CD4-positive, CD25-positive, alpha-beta regulatory T cell (primary cell): ENCODE measurements at regions not wholly inside any gene's neighbourhood (a gene's known extent, or its start where the extent isn't known, plus 50 kb on each side); places are given as distances from the start of the nearest gene placed in this dataset.

ENCODE experiments used
- ATAC-seq, 2 donors: fragments of 150-1000 bp; cut with Tn5 transposase; one replicate each; pipeline ENCODE4 v1.10.0; 2021; ENCODE audit warnings: low read depth in 2 of 2, moderate number of reproducible peaks in 2 of 2, moderate library complexity in 1 of 2
- DNase-seq, 3 donors: peaks; one replicate each; pipeline versions ENCODE4 v3.0.0 to v3.0.0-alpha.2; 2012 to 2022; ENCODE audit warnings: mixed read lengths in 1 of 3
- H3K27ac ChIP-seq: one replicate; pipeline ENCODE4 v1.7.0; 2013; ENCODE audit warnings: mild to moderate bottlenecking, low read length; ENCODE audit not compliant: insufficient read depth, poor library complexity, severe bottlenecking
- H3K27me3 ChIP-seq: one replicate; pipeline ENCODE4 v1.7.0; 2013; ENCODE audit warnings: low read length; ENCODE audit not compliant: control insufficient read depth, insufficient read depth
- H3K36me3 ChIP-seq: one replicate; pipeline ENCODE4 v1.7.0; 2013; ENCODE audit warnings: mild to moderate bottlenecking, low read length, moderate library complexity; ENCODE audit not compliant: control insufficient read depth, insufficient read depth
- H3K4me1 ChIP-seq: 2 replicates; pipeline ENCODE4 v1.7.0; 2013; ENCODE audit warnings: mild to moderate bottlenecking, low read length; ENCODE audit not compliant: insufficient read depth, control insufficient read depth, poor library complexity, severe bottlenecking
- H3K4me3 ChIP-seq: one replicate; pipeline ENCODE4 v1.7.0; 2013; ENCODE audit warnings: low read depth, mild to moderate bottlenecking, low read length, moderate library complexity
- H3K9me3 ChIP-seq, 2 experiments: 1 replicate in 1 of 2; 2 replicates in 1 of 2; pipeline ENCODE4 v1.7.0; 2013; ENCODE audit warnings: low read length in 2 of 2, mild to moderate bottlenecking in 1 of 2, moderate library complexity in 1 of 2; ENCODE audit not compliant: control insufficient read depth in 2 of 2
- H3K27ac Mint-ChIP-seq, 3 donors: one replicate each; pipeline ENCODE4 v1.8.0; 2020 to 2022; ENCODE audit warnings: mild to moderate bottlenecking in 3 of 3, mixed read lengths in 3 of 3, moderate library complexity in 2 of 3
- H3K27me3 Mint-ChIP-seq: one replicate; pipeline ENCODE4 v1.8.0; 2022; ENCODE audit warnings: mild to moderate bottlenecking, mixed read lengths
- H3K36me3 Mint-ChIP-seq: one replicate; pipeline ENCODE4 v1.8.0; 2020; ENCODE audit warnings: mixed read lengths
- H3K4me1 Mint-ChIP-seq, 4 donors: one replicate each; pipeline ENCODE4 v1.8.0; 2020 to 2022; ENCODE audit warnings: mixed read lengths in 4 of 4, mild to moderate bottlenecking in 1 of 4
- H3K4me3 Mint-ChIP-seq, 4 donors: one replicate each; pipeline ENCODE4 v1.8.0; 2020 to 2022; ENCODE audit warnings: mild to moderate bottlenecking in 4 of 4, mixed read lengths in 4 of 4, moderate library complexity in 3 of 4
- H3K9me3 Mint-ChIP-seq, 7 donors: one replicate each; pipeline ENCODE4 v1.8.0; 2020 to 2022; ENCODE audit warnings: mixed read lengths in 7 of 7, mild to moderate bottlenecking in 3 of 7, moderate library complexity in 2 of 7

DNA sequence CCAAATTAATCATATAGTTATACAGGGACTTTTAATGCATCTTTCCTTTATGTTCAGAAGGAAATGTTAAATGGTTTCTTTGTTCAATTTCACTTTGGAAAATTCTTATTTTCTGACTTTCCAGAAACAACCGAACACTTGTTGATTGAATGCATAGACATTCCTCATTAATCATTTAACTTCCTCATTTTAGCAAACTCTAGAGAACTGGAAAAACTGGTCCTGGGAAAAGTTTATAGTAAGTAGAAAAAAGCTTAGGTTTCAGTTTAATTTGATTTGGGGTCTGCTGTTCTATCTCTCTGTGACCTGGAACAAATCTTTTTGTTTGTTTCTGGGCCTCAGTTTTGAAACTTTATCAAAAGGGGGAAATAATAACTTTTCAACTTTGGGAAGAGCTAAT lies 320.4 kb downstream of the CMPK2 start:
- no peaks in the 10 kb centered on the region for H3K4me1 ChIP-seq
- ATAC-seq = no peak

GRCh38 chr2:6545795-6546194 lies 319.9 kb downstream of the CMPK2 start:
- Histone ChIP-seq H3K27me3 (no peaks in the 10 kb centered on the region), H3K36me3 (no peaks in the 10 kb centered on the region), H3K4me3 (no peak overlapping the region), H3K4me1 (no peaks in the 10 kb centered on the region), H3K9me3 (no peaks in the 10 kb centered on the region), H3K27ac (no peak overlapping the region)
- Mint-ChIP-seq H3K9me3 (peaks cover 0 to 7% (median 2%) of the 10 kb centered on the region in 7 donors), H3K27ac (no peak overlapping the region), H3K27me3 (no peaks in the 10 kb centered on the region), H3K36me3 (no peaks in the 10 kb centered on the region), H3K4me1 (no peaks in the 10 kb centered on the region), H3K4me3 (no peak overlapping the region)
- ATAC-seq = no peak
- DNase-seq = no peak

More for the DNA sequence above, 320.4 kb downstream of the CMPK2 start:
- DNase-seq = no peak
- no peaks in the 10 kb centered on the region for H3K27me3 Mint-ChIP-seq
- H3K36me3 ChIP-seq = no peaks in the 10 kb centered on the region
- no peaks in the 10 kb centered on the region for H3K36me3 Mint-ChIP-seq
- peaks cover 0 to 7% (median 2%) of the 10 kb centered on the region in 7 donors for H3K9me3 Mint-ChIP-seq
- H3K4me3 Mint-ChIP-seq = no peak overlapping the region
- H3K4me1 Mint-ChIP-seq = no peaks in the 10 kb centered on the region
- no peak overlapping the region for H3K27ac ChIP-seq
- no peak overlapping the region for H3K4me3 ChIP-seq
- no peaks in the 10 kb centered on the region for H3K9me3 ChIP-seq
- no peaks in the 10 kb centered on the region for H3K27me3 ChIP-seq
- no peak overlapping the region for H3K27ac Mint-ChIP-seq

DNA sequence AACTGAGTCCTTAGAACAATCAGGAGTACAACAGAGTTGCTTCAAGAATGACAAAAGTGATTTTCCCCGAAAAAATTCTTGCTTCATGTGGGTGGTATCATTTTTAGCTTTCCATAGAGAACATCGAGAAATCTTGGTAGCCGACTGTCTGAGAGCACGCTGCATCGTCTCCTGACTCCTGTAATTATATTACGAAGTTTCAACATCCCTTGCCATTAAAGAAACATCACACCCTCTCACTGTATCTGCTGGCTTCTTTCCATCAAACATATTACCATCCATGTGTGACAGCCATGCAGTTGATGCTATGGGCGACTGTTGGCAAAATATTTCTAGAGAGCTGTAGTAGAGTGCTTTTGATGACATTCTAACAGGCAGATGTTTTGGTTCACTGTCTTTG lies 311.2 kb downstream of the CMPK2 start:
- H3K27ac ChIP-seq = no peak overlapping the region

DNA sequence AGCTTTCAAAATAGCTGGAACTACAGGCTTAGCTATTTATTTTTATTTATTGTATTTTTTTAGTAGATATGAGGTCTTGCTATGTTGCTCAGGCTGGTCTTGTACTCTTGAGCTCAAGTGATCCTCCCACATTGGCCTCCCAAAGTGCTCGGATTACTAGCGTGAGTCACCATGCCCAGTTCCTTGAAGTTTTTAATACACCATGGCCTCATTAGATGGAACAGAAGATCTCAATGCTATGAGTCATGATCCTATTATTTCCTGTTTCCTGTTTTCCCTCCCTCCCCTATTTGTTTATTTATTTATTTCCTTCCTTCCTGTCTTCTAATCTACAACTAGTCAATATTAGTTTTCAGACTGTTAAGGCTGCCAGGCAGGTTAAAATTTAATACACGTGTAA lies 309.0 kb downstream of the CMPK2 start:
- Mint-ChIP-seq H3K4me3 (no peak overlapping the region), H3K27ac (no peak overlapping the region), H3K36me3 (no peaks in the 10 kb centered on the region), H3K27me3 (no peaks in the 10 kb centered on the region), H3K4me1 (no peaks in the 10 kb centered on the region), H3K9me3 (peaks cover 0 to 5% (median 3%) of the 10 kb centered on the region in 7 donors)
- no peak for DNase-seq
- H3K4me1 ChIP-seq = no peaks in the 10 kb centered on the region
- H3K27ac ChIP-seq = no peak overlapping the region
- H3K27me3 ChIP-seq = no peaks in the 10 kb centered on the region
- H3K36me3 ChIP-seq = no peaks in the 10 kb centered on the region
- no peaks in the 10 kb centered on the region for H3K9me3 ChIP-seq
- no peak for ATAC-seq
- H3K4me3 ChIP-seq = no peak overlapping the region

More for the DNA sequence above, 311.2 kb downstream of the CMPK2 start:
- DNase-seq = no peak
- H3K9me3 ChIP-seq = no peaks in the 10 kb centered on the region
- H3K4me1 ChIP-seq = no peaks in the 10 kb centered on the region
- Mint-ChIP-seq H3K9me3 (peaks cover 0 to 9% (median 2%) of the 10 kb centered on the region in 7 donors), H3K27me3 (no peaks in the 10 kb centered on the region), H3K27ac (no peak overlapping the region), H3K4me1 (no peaks in the 10 kb centered on the region), H3K36me3 (no peaks in the 10 kb centered on the region), H3K4me3 (no peak overlapping the region)
- no peaks in the 10 kb centered on the region for H3K27me3 ChIP-seq
- H3K36me3 ChIP-seq = no peaks in the 10 kb centered on the region
- no peak overlapping the region for H3K4me3 ChIP-seq
- no peak for ATAC-seq

GRCh38 chr2:6557737-6558136 lies 308.0 kb downstream of the CMPK2 start:
- H3K36me3 ChIP-seq = no peaks in the 10 kb centered on the region
- H3K4me3 ChIP-seq = no peak overlapping the region
- DNase-seq (no peak), ATAC-seq (no peak)
- Mint-ChIP-seq H3K27me3 (no peaks in the 10 kb centered on the region), H3K27ac (no peak overlapping the region), H3K4me1 (no peaks in the 10 kb centered on the region), H3K36me3 (no peaks in the 10 kb centered on the region), H3K4me3 (no peak overlapping the region), H3K9me3 (peaks cover 0 to 5% (median 2%) of the 10 kb centered on the region in 7 donors)
- no peaks in the 10 kb centered on the region for H3K9me3 ChIP-seq
- no peaks in the 10 kb centered on the region for H3K27me3 ChIP-seq
- no peaks in the 10 kb centered on the region for H3K4me1 ChIP-seq
- H3K27ac ChIP-seq = no peak overlapping the region

DNA sequence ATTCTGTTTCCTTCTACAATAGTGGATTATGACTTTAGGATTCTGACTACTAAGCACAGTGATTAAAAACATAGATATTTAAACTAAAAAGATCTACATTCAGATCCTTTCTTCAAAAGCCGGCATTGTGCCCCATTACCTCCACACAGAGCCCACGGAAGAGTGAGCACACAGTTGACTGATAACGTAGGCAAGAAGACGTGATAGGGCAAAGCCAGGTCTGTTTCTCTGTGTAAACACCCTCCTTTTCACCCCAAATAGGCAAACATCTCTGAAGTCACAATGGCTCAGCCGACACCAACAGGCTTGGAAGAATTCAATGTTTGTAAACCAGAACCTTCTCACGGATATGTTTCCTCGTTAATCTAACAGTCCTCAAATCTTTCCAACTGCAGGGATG lies 302.9 kb downstream of the CMPK2 start:
- Histone ChIP-seq H3K36me3 (no peaks in the 10 kb centered on the region), H3K27me3 (no peaks in the 10 kb centered on the region), H3K27ac (no peak overlapping the region), H3K4me1 (no peaks in the 10 kb centered on the region), H3K9me3 (no peaks in the 10 kb centered on the region), H3K4me3 (no peak overlapping the region)
- H3K27ac Mint-ChIP-seq = no peak overlapping the region
- H3K36me3 Mint-ChIP-seq = no peaks in the 10 kb centered on the region
- ATAC-seq (no peak), DNase-seq (no peak)
- no peaks in the 10 kb centered on the region for H3K4me1 Mint-ChIP-seq
- H3K9me3 Mint-ChIP-seq = peaks cover 0 to 3% (median under 1%) of the 10 kb centered on the region in 7 donors
- no peaks in the 10 kb centered on the region for H3K27me3 Mint-ChIP-seq
- no peak overlapping the region for H3K4me3 Mint-ChIP-seq

GRCh38 chr2:6564326-6564725 lies 301.4 kb downstream of the CMPK2 start:
- Histone ChIP-seq H3K27me3 (no peaks in the 10 kb centered on the region), H3K36me3 (no peaks in the 10 kb centered on the region), H3K27ac (no peak overlapping the region), H3K4me3 (no peak overlapping the region), H3K9me3 (no peaks in the 10 kb centered on the region), H3K4me1 (no peaks in the 10 kb centered on the region)
- no peaks in the 10 kb centered on the region for H3K36me3 Mint-ChIP-seq
- peaks cover 0 to 3% (median 1%) of the 10 kb centered on the region in 7 donors for H3K9me3 Mint-ChIP-seq
- no peaks in the 10 kb centered on the region for H3K27me3 Mint-ChIP-seq
- ATAC-seq (no peak), DNase-seq (no peak)
- no peak overlapping the region for H3K4me3 Mint-ChIP-seq
- no peaks in the 10 kb centered on the region for H3K4me1 Mint-ChIP-seq
- no peak overlapping the region for H3K27ac Mint-ChIP-seq

DNA sequence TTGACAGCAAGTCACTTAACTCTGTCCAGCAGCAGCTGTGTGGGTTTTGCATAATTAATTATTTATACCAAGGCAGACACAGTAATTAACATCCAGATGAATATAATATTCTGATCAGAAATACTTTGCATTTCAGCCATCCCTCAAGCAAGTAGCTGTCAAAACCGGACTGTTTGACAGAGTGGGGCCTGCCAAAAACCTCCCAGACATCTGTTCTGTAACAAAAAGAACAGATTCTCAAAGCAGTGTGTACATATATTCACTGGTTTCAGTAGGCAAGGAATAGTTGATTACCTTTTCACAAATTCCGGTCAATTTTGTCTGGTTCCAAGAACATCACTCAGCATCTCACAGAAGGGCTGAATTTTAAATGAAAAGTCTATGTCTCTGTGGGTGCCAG lies 291.6 kb downstream of the CMPK2 start:
- Mint-ChIP-seq H3K4me1 (no peaks in the 10 kb centered on the region), H3K27ac (no peak overlapping the region), H3K27me3 (no peaks in the 10 kb centered on the region), H3K9me3 (peaks cover 0 to 11% (median under 1%) of the 10 kb centered on the region in 7 donors), H3K4me3 (no peak overlapping the region), H3K36me3 (no peaks in the 10 kb centered on the region)
- ATAC-seq (no peak), DNase-seq (no peak)
- no peak overlapping the region for H3K27ac ChIP-seq
- no peak overlapping the region for H3K4me3 ChIP-seq
- H3K9me3 ChIP-seq = no peaks in the 10 kb centered on the region
- no peaks in the 10 kb centered on the region for H3K27me3 ChIP-seq
- no peaks in the 10 kb centered on the region for H3K36me3 ChIP-seq
- H3K4me1 ChIP-seq = no peaks in the 10 kb centered on the region
